ENCODE measurements at regions not wholly inside any gene's neighbourhood (a gene's known extent, or its start where the extent isn't known, plus 50 kb on each side); places are given as distances from the start of the nearest gene placed in this dataset.

GRCh38 chr10:89829262-89829886, 128.0 kb downstream of the KIF20B start:
- in situ Hi-C loops (cut with MboI; ENCODE audit: low pct_unique_long_range_greater_than_20kb in 2 of 9, low sequenced_read_pairs in 9 of 9, unreplicated experiment in 9 of 9) = no loop called here
- 35 to 98% (median 91%) methylated on average over 3 to 18 of the region's 20 CpGs for WGBS, 10 experiments
- Histone ChIP-seq H3K4me1 (replicated peaks in 1 of 2) (no peaks in the 10 kb centered on the region), H3K4me3 (no peak overlapping the region), H3K27ac (no peak overlapping the region)
- no peak for ATAC-seq (replicated peaks in 6 of 8)

- no peak overlapping the region for H3K4me3 ChIP-seq
- WGBS, 10 experiments = 28 to 100% (median 79%) methylated on average over 1 to 3 of the region's 5 CpGs; no CpG with 5 or more reads in 2 of the 10 experiments
- in situ Hi-C loops (cut with MboI; ENCODE audit: low pct_unique_long_range_greater_than_20kb in 2 of 9, low sequenced_read_pairs in 9 of 9, unreplicated experiment in 9 of 9) = no loop called here
- H3K4me1 ChIP-seq (replicated peaks in 1 of 2) = no peaks in the 10 kb centered on the region
- H3K27ac ChIP-seq = no peak overlapping the region
- no peak for ATAC-seq (replicated peaks in 6 of 8)
These were observed 128.5 kb downstream of the KIF20B start for GRCh38 chr10:89829887-89830269.

GRCh38 chr10:89830624-89831023, 129.2 kb downstream of the KIF20B start:
- Histone ChIP-seq H3K4me1 (replicated peaks in 1 of 2) (no peaks in the 10 kb centered on the region), H3K27ac (no peak overlapping the region), H3K4me3 (no peak overlapping the region)
- 0 to 100% (median 50%) methylated on average over 2 of the region's 2 CpGs; no CpG with 5 or more reads in 2 of the 10 experiments for WGBS, 10 experiments
- no peak for ATAC-seq (replicated peaks in 6 of 8)
- in situ Hi-C loops (cut with MboI; ENCODE audit: low pct_unique_long_range_greater_than_20kb in 2 of 9, low sequenced_read_pairs in 9 of 9, unreplicated experiment in 9 of 9) = no loop called here

- in situ Hi-C loops (cut with MboI; ENCODE audit: low pct_unique_long_range_greater_than_20kb in 2 of 9, low sequenced_read_pairs in 9 of 9, unreplicated experiment in 9 of 9) = no loop called here
- Histone ChIP-seq H3K4me3 (peak overlapping the region in 1 of 5 donors; percentile 32), H3K4me1 (replicated peaks in 1 of 2) (no peaks in the 10 kb centered on the region), H3K27ac (no peak overlapping the region)
- WGBS, 10 experiments = 43 to 100% methylated on average over 1 to 3 of the region's 12 CpGs; no CpG with 5 or more reads in 8 of the 10 experiments
- ATAC-seq (replicated peaks in 6 of 8) = no peak
These were observed 135.4 kb downstream of the KIF20B start for GRCh38 chr10:89836840-89837164.

- in situ Hi-C loops (cut with MboI; ENCODE audit: low pct_unique_long_range_greater_than_20kb in 2 of 9, low sequenced_read_pairs in 9 of 9, unreplicated experiment in 9 of 9) = no loop called here
- 0 to 73% (median 41%) methylated on average over 1 to 15 of the region's 65 CpGs; no CpG with 5 or more reads in 6 of the 10 experiments for WGBS, 10 experiments
- Histone ChIP-seq H3K27ac (no peak overlapping the region), H3K4me3 (peak overlapping the region in 3 of 5 donors; percentile 15 to 32 (median 17)), H3K4me1 (replicated peaks in 1 of 2) (no peaks in the 10 kb centered on the region)
- peak in 4 of 8 experiments; percentile 59 to 81 (median 70) for ATAC-seq (replicated peaks in 6 of 8)
These were observed 136.0 kb downstream of the KIF20B start for GRCh38 chr10:89837165-89838043.

DNA sequence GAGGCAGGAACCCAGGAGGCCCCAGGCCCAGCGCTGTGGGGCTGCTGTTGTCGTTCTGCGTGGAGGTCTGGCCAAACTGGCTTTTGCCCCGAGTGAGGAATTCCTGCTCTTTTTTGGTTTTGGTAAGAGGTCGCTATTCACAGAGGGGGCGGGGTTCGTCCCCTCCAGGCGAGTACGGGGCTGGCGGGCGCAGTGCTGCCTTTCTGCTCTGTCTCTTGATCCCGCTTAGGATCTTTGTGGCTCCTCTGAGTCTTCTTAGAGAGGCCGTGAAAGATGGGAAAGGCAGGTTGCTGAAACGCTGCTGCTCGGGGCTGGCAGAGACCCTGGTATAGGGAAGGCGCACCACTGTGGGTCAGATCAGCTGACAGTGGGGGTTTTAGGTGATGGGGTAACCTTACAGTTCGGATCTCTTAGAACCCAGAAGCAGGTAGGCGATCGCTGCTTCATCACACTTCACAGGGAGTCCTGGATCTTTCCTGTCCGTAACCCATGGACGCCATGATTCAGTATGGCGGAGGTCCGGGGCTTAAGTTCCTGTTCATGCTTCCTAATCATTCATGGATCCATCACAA, 136.7 kb downstream of the KIF20B start:
- H3K27ac ChIP-seq = no peak overlapping the region
- peak in 2 of 8 experiments; percentile 9 to 19 for ATAC-seq (replicated peaks in 6 of 8)
- WGBS, 10 experiments = 0 to 100% (median 93%) methylated on average over 1 to 4 of the region's 23 CpGs; no CpG with 5 or more reads in 4 of the 10 experiments
- no peak overlapping the region for H3K4me3 ChIP-seq
- in situ Hi-C loops (cut with MboI; ENCODE audit: low pct_unique_long_range_greater_than_20kb in 2 of 9, low sequenced_read_pairs in 9 of 9, unreplicated experiment in 9 of 9) = no loop called here
- no peaks in the 10 kb centered on the region for H3K4me1 ChIP-seq (replicated peaks in 1 of 2)

DNA sequence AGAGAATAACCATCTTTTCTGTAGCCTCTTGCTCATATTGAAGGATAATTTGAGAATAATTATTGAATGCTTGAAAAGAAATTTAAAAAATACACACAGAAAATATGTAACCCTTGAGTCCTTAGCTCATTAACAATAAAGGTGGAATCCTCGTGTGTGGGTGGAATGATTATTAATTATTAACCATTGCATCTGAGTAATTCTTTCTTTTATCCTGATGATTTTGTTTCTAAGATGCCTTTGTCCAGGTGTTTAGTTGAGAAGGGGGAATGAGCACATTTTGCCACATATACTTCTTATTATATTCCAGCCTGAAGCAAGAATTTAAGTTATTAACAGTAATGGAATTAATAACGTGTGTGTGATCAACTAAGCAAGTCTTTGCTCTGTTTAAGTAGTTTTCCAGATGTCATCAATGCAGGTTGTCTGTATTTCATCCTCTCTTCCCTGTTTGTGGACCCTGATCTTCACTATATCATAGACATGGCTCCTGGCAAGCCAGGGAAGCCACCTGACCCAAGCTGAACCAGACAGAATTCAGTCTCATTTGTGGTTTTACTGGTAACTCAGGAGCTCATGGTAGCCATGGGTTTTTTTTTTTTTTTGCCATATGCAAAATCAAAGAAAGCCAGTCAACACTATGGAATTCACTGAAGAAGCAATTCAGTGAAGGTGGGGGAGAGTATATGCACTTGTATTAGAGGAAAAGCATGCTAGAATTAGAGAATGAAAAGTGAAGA, 144.3 kb downstream of the KIF20B start:
- Histone ChIP-seq H3K4me3 (no peak overlapping the region), H3K4me1 (replicated peaks in 1 of 2) (no peaks in the 10 kb centered on the region), H3K27ac (no peak overlapping the region)
- in situ Hi-C loops (cut with MboI; ENCODE audit: low pct_unique_long_range_greater_than_20kb in 2 of 9, low sequenced_read_pairs in 9 of 9, unreplicated experiment in 9 of 9) = no loop called here
- ATAC-seq (replicated peaks in 6 of 8) = peak in 2 of 8 experiments; percentile 87 to 91
- WGBS, 10 experiments = 0 to 100% (median 39%) methylated on average over 1 to 2 of the region's 2 CpGs

- no peak overlapping the region for H3K4me3 ChIP-seq
- H3K27ac ChIP-seq = no peak overlapping the region
- H3K4me1 ChIP-seq (replicated peaks in 1 of 2) = no peaks in the 10 kb centered on the region
- ATAC-seq (replicated peaks in 6 of 8) = peak in 1 of 8 experiments; percentile 11
- in situ Hi-C loops (cut with MboI; ENCODE audit: low pct_unique_long_range_greater_than_20kb in 2 of 9, low sequenced_read_pairs in 9 of 9, unreplicated experiment in 9 of 9) = no loop called here
These were observed 144.9 kb downstream of the KIF20B start for GRCh38 chr10:89846281-89846630.

- 0 to 67% (median 40%) methylated on average over 1 of the region's 1 CpG; no CpG with 5 or more reads in 5 of the 10 experiments for WGBS, 10 experiments
- in situ Hi-C loops (cut with MboI; ENCODE audit: low pct_unique_long_range_greater_than_20kb in 2 of 9, low sequenced_read_pairs in 9 of 9, unreplicated experiment in 9 of 9) = no loop called here
- ATAC-seq (replicated peaks in 6 of 8) = peak in 2 of 8 experiments; percentile 61 to 78
These were observed 145.4 kb downstream of the KIF20B start for GRCh38 chr10:89846786-89847185.

DNA sequence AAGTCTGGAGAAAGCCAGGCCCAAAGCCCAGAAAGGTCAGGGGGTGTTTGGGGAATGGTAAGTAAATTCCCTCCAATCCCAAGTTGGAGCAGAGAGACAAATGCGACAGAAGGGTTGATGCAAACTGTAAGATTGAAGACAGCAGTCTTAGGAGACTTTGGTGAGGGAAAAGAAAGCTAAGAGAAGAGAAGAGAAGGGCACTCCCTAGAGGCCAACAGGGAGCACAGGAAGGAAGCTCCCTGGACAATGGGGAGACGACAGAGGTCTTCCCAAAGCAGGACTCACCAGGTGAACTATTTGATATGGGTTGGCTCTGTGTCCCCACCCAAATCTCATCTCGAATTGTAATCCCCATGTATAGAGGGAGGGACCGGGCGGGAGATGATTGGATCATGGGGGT, 151.5 kb downstream of the KIF20B start:
- Histone ChIP-seq H3K4me3 (no peak overlapping the region), H3K4me1 (replicated peaks in 1 of 2) (peaks cover 4 to 6% of the 10 kb centered on the region in 2 donors), H3K27ac (no peak overlapping the region)
- ATAC-seq (replicated peaks in 6 of 8) = no peak
- in situ Hi-C loops (cut with MboI; ENCODE audit: low pct_unique_long_range_greater_than_20kb in 2 of 9, low sequenced_read_pairs in 9 of 9, unreplicated experiment in 9 of 9) = no loop called here
- WGBS, 10 experiments = 43 to 100% (median 86%) methylated on average over 1 to 4 of the region's 5 CpGs; no CpG with 5 or more reads in 5 of the 10 experiments

More at GRCh38 chr10:89846786-89847185, 145.4 kb downstream of the KIF20B start:
- no peak overlapping the region for H3K4me3 ChIP-seq
- no peaks in the 10 kb centered on the region for H3K4me1 ChIP-seq (replicated peaks in 1 of 2)
- H3K27ac ChIP-seq = no peak overlapping the region

GRCh38 chr10:89853781-89854191, 152.4 kb downstream of the KIF20B start:
- in situ Hi-C loops (cut with MboI; ENCODE audit: low pct_unique_long_range_greater_than_20kb in 2 of 9, low sequenced_read_pairs in 9 of 9, unreplicated experiment in 9 of 9) = no loop called here
- 10 to 89% (median 63%) methylated on average over 1 to 14 of the region's 18 CpGs; no CpG with 5 or more reads in 2 of the 10 experiments for WGBS, 10 experiments
- H3K27ac ChIP-seq = no peak overlapping the region
- no peak overlapping the region for H3K4me3 ChIP-seq
- peak in 1 of 8 experiments; percentile 48 for ATAC-seq (replicated peaks in 6 of 8)
- peaks cover 6 to 10% of the 10 kb centered on the region in 2 donors for H3K4me1 ChIP-seq (replicated peaks in 1 of 2)

DNA sequence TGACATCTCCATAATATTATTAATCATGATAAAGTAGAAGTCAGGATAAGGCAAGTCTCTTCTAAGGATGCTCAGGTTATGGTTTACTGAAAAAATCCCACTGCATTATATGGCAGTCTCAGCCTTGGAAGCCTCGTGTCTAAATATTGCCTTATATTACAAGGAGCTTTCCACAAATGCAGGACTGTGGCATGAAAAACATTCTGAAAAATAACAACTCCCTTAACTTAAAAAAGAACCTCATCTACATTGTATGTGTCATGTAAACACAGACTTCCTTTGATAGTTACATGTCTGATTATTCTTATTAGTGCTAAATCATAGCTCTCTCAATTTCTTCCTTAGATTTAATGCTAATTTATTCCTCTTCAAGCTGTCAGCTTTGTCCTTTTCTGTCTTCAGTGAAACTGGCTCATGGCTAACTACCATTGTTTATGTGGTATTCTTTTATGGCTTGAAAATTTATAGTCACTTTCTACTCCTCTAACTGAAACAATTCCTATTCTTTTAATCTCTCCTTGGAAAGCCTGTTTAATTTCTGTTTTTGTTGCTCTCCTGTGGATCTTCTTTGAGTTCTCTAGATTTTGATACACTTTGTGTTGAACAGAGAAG, 156.1 kb downstream of the KIF20B start:
- ATAC-seq (replicated peaks in 6 of 8) = peak in 5 of 8 experiments; percentile 36 to 68 (median 52)
- H3K27ac ChIP-seq = no peak overlapping the region
- H3K4me1 ChIP-seq (replicated peaks in 1 of 2) = peaks cover 6 to 10% of the 10 kb centered on the region in 2 donors
- in situ Hi-C loops (cut with MboI; ENCODE audit: low pct_unique_long_range_greater_than_20kb in 2 of 9, low sequenced_read_pairs in 9 of 9, unreplicated experiment in 9 of 9) = no loop called here
- 0 to 67% (median 8%) methylated on average over 1 of the region's 1 CpG; no CpG with 5 or more reads in 4 of the 10 experiments for WGBS, 10 experiments
- no peak overlapping the region for H3K4me3 ChIP-seq

Data from motor neuron (in vitro differentiated cells).